ENCODE measurements at regions not wholly inside any gene's neighbourhood (a gene's known extent, or its start where the extent isn't known, plus 50 kb on each side); places are given as distances from the start of the nearest gene placed in this dataset.

- TF ChIP-seq POU2F2 (IDR thresholded peaks at IDR 0.05; ENCODE audit: low read depth, low read length) (no peak), POLR2A (IDR thresholded peaks at IDR 0.05; ENCODE audit: low read depth, low read length) (no peak)
Measured at GRCh38 chr2:111707700-111708099, 176.3 kb downstream of the ANAPC1 start.

Data from GM12891 (cell line).